Kasumi-1 (cell line): ENCODE measurements at regions not wholly inside any gene's neighbourhood (a gene's known extent, or its start where the extent isn't known, plus 50 kb on each side); places are given as distances from the start of the nearest gene placed in this dataset.
"Not testable (repeated sequence)": the region's sequence is repeated elsewhere in the genome, so short reads cannot be mapped to it uniquely, and the experiment has no call there.

ENCODE experiments used
- DNase-seq, 2 experiments: peaks; one replicate each; lab custom pipeline; 2025; lab: John Stamatoyannopoulos, UW

GRCh38 chr12:38384816-38385378 is 68.3 kb downstream of the ALG10B start:
- no peak for DNase-seq

- no peak for DNase-seq
These were observed 68.9 kb downstream of the ALG10B start for GRCh38 chr12:38385486-38385885.

DNA sequence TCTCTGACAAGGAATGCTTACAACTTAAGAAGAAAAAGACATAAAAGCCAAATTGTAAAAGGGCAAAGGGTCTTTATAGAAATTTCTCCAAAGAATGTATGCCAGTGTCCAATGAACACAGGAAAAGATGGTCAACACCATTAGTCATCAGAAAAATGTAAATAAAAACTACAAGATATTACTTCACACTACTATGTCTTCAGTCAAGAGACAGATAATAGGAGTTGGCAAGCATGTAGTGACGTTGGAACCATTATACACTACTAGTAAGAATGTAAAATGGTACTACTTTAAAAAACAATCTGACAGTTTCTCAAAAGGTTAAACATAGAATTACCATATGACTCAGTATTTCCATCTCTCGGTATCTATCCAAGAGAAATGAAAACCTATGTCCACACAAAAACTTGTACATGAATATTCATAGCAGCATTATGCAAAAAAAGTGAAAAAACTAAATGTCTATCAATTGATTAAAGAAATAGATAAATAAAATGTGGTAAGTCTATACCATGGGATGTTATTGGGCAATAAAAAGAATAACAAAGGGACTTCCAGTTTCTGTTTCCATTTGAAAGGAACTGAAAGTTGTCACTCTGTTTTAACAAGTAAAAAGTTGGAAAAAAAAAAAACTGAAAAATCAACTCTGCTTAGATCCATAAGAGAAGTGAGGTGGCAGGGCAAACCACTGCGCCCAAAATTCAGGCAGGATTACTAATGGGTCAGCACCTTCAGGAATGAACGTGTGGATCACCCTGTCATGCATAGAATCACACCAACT is 69.8 kb downstream of the ALG10B start:
- DNase-seq: no peak

DNA sequence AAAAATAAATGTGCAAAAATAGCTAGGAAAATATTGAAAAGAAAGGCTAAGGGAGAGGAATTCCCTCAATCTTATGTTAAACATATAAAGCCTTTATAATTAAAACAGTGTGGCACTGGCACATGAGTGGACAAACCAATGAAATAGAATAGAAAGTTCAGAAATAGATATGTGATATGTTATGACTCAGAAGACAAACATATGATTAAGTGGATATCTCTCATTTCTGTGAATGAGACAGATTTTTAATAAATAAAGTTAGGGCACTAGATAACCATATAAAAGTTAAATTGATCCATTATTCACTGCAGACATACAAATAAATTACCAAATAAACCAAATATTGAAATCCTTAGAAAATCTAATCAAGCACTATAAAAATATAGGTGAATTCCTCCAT is 73.0 kb downstream of the ALG10B start:
- no peak for DNase-seq

DNA sequence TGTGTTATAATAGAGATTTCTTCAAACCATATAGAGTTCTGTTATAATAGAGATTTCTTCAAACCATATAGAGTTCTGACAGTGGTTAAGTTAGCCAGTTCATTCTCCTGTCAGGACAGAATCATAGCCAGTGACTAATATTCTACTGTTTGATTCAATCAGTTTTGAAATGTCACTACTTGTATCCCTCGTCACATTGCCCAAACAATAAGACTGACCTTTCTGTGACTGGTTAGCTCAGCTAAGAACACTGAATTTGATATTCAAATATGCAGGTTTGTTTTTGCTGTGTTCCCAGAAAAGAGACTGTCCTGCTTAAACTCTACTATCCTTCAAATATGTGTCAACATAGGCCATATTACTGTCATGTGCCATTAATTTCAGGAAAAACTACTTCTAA is 74.4 kb downstream of the ALG10B start:
- DNase-seq: no peak

DNA sequence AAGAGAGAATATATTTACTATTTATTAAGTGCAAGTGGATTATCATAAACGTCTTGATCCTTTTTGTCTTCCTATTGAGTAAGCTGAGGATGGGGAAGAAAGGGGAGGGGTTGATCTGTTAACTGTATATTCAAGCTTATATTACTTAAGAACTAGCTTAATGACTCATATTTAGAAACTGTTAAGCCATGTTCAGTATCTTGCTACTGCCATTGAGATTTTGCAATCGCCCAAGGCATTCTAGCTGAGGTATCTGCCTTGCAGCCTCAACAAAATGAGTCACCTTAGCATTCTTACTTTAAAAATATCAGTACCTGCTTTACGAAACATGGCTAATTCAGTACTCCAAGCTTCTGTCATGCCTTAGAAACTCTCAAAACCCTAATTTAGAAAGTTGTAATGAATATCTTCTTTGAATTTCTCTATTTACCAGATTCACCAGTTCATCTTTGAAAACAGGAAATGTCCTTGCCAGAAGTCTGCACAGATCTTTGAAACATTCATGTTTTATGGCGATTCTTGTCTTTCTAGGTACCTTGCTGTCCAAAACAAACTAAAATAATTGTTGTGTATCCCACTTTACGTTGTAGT is 76.1 kb downstream of the ALG10B start:
- DNase-seq: peak in 1 of 2 experiments; percentile 18

DNA sequence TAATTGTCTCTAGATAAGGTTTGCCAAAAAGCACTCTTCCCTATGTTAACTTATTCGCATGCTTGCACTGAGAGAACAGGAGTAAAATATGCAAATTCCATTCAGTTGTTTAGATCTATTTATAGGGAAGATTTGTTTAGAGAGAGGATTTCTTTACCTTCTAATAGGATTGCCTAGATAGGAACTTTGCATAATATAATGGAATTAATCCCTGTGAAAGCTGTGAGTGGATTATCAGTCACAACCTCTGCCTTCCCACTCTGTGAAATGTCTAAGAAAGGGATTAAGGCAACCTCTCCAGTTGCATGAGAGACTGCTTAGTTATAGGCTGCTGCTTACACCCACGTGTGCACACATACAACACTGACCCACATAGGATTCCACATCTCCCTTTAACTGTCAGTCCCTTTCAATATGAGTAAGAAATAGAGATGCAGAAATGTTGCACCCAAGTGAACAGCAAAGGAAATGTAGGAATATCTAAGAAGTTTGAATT is 83.2 kb downstream of the ALG10B start:
- no peak for DNase-seq

- DNase-seq: no peak
These were observed 86.2 kb downstream of the ALG10B start for GRCh38 chr12:38402811-38403210.

DNA sequence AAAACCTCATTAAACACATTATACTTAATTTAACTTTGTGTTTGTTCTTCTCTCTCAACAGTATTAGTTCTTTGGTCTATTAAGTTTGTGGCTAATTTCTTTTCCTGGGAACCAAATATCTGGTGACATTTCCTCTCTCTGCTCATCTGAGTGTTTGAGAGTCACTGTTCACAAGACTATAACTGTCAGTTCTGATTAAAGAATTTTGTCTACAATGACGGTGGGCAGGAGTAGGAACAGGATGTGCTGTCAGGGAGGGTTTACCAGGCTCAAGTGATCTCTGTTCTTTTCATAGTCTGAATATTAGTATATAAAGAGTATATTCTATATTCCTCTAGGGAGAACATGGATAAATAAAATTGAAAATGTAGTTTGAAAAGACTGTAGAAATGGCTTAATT is 92.9 kb downstream of the ALG10B start:
- no peak for DNase-seq

DNA sequence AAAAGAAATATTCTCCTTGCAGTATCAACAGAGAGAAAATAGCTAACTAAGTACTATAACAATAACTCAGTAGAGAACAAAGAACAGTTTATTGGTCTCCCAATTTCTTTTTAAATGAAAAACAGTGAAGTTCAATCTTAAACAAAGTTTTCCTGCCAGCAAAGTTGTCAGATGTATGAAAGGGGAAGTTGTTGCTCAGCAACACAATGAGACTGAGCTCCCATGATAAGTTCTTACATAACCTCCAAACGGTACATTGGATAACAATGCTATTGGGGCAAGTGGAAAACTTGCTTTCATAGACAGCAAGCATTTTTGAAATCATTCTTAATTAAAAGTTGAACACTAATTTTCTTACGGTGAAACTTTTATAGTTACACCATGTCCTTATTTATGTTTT is 94.9 kb downstream of the ALG10B start:
- DNase-seq: peak; percentile 68 to 77

- DNase-seq: no peak
These were observed 95.4 kb downstream of the ALG10B start for GRCh38 chr12:38411946-38412345.

- no peak for DNase-seq
These were observed 100.5 kb downstream of the ALG10B start for GRCh38 chr12:38417101-38417500.

DNA sequence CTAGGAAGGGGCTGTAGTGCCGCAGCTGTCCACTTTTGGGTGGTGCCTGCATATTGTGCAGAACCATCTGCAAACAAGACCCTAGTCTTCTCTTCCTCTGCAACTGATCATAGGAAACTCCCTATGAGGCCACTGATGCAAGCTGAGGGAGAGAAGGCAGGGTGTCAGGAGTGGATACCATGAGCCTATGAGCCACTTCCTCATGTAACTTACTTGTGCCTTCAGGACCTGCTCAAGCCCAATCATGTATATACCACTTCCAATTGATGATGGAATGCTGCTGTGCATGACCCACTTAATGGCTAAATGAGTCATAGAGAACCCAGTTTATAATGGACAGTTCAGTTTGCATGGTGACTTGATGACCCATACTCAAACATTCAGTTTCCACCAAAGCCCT is 107.9 kb downstream of the ALG10B start:
- no peak for DNase-seq

DNA sequence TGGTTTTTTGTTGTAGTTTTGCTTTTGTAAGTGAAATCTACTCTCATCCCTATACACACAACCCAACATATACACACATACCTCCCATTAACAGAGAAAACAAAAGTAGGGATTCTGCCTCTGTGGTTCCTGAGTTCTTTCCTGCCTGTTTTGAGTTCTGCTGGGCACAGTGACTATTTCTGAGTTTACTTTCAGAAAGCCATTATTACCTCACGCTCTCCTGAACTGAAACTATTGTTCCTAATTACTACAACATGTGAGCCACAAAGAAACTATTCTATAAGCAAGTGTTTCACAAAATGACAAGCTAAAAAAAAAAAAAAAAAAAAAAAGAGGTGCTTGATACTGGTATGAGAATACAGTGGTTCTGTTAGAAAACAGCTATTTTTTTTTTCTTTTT is 110.9 kb downstream of the ALG10B start:
- DNase-seq: no peak

GRCh38 chr12:38431921-38432320 is 115.3 kb downstream of the ALG10B start:
- DNase-seq: no peak

DNA sequence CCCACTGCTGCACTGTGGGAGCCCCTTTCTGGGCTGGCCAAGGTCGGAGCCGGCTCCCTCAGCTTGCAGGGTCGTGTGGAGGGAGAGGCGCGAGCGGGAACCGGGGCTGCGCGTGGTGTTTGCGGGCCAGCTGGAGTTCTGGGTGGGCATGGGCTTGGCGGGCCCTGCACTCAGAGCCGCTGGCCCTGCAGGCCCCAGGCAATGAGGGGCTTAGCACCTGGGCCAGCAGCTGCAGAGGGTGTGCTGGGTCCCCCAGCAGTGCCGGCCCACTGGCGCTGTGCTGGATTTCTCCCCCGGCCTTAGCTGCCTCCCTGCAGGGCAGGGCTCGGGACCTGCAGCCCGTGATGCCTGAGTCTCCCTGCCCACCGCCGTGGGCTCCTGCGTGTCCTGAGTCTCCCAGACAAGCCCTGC is 125.3 kb downstream of the ALG10B start:
- not testable (repeated sequence) for DNase-seq

GRCh38 chr12:38445040-38445439 is 128.5 kb downstream of the ALG10B start:
- no peak for DNase-seq

DNA sequence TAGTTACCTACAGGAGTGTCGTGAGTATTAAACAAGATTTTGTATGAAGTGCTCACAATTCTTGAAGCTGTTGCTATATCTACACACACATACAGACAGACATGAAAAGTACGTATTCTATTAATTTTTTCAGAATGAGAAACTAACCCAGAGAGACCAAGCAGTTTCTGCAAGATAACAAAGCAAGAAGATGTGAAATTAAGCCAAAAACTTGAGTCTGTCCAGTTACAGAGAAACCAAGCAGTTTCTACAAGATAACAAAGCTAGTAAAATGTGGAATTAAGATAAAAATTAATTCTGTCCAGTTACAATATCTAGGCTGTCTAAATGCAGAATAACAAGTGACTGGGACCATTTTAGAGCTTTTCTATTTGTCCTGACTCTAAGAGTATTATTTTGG is 132.4 kb downstream of the ALG10B start:
- no peak for DNase-seq

GRCh38 chr12:38456537-38457120 is 140.1 kb downstream of the ALG10B start:
- DNase-seq: no peak

DNA sequence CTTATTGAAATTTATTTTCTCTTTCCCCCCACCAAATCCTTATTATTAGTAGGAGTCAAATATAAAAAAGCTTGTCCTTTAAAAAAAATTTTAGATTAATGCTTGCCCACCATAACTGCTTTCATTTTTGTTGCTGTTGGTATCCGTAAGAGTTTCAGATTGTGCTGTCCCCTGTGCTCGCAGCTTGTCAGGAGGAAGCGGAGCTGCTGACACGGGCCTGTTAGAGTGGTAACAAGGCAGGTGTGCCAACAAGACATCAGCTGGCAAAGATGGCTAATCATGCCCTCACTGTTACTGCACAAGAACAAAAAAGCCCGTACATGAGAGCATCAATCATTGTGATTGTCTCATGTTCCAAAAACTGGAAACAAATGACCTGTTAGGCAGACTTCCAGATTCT is 148.4 kb downstream of the ALG10B start:
- no peak for DNase-seq

DNA sequence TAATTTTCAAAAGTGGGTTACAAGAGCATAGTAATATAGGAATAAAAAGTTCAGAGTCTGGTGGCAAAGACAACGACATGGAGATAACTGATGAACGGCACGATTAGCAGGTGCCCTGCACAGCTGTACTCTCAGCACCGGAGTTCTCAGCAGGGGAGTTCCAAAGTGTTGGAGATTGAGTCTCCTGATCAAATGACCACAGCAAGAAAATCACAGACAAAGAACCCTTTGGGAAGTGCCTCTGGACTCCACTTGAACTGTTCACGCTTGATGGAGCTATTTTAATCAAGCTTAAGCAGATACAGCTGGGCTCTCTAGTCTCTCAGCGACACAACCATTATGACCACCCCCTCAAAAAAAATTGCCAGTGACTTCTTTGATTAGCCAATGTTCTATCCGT is 153.1 kb downstream of the ALG10B start:
- no peak for DNase-seq

GRCh38 chr12:38477340-38478090 is 160.9 kb downstream of the ALG10B start:
- no peak for DNase-seq
